Loucy (cell line): ENCODE measurements at regions not wholly inside any gene's neighbourhood (a gene's known extent, or its start where the extent isn't known, plus 50 kb on each side); places are given as distances from the start of the nearest gene placed in this dataset.

Experiments used
- H2AFZ ChIP-seq: fragments of 200-600 bp; sonication (generic); 2 replicates; pipeline ENCODE4 v1.6.0; 2016; ENCODE audit warnings: antibody characterized with exemption, mild to moderate bottlenecking, low read length, moderate library complexity
- H3F3A ChIP-seq: fragments of 200-600 bp; 2 replicates; pipeline ENCODE4 v1.6.0; 2016; ENCODE audit warnings: antibody characterized with exemption, low read depth, mild to moderate bottlenecking
- H3K27me3 ChIP-seq: fragments of 200-600 bp; sonication (generic); 2 replicates; pipeline ENCODE4 v1.6.1; 2014; ENCODE audit warnings: low read length, mild to moderate bottlenecking; ENCODE audit not compliant: insufficient read depth, poor library complexity, severe bottlenecking
- H3K36me3 ChIP-seq: fragments of 200-600 bp; sonication (generic); 2 replicates; pipeline ENCODE4 v1.6.1; 2016; ENCODE audit warnings: low read length; ENCODE audit not compliant: insufficient read depth
- H3K4me1 ChIP-seq: fragments of 200-600 bp; sonication (generic); 2 replicates; pipeline ENCODE4 v1.5.1; 2014; ENCODE audit warnings: low read length, mild to moderate bottlenecking; ENCODE audit not compliant: insufficient read depth, poor library complexity, severe bottlenecking
- H3K4me2 ChIP-seq: fragments of 200-600 bp; sonication (generic); 2 replicates; pipeline ENCODE4 v1.6.0; 2014; ENCODE audit warnings: antibody characterized with exemption, low read length, low read depth, mild to moderate bottlenecking; ENCODE audit not compliant: poor library complexity, severe bottlenecking
- H3K4me3 ChIP-seq: fragments of 200-600 bp; sonication (generic); 2 replicates; pipeline ENCODE4 v1.5.1; 2014; ENCODE audit warnings: low read length, mild to moderate bottlenecking, mixed read lengths; ENCODE audit not compliant: poor library complexity, severe bottlenecking
- H3K79me2 ChIP-seq: fragments of 200-600 bp; sonication (generic); 2 replicates; pipeline ENCODE4 v1.6.1; 2014; ENCODE audit warnings: low read length; ENCODE audit not compliant: insufficient read depth
- H3K9ac ChIP-seq: fragments of 200-600 bp; sonication (generic); 2 replicates; pipeline ENCODE4 v1.6.0; 2014; ENCODE audit warnings: mild to moderate bottlenecking, low read depth, low read length, moderate library complexity; ENCODE audit not compliant: poor library complexity, severe bottlenecking
- H3K9me2 ChIP-seq: fragments of 200-600 bp; sonication (generic); replicated peaks from 2 replicates; pipeline ENCODE4 v1.6.1; 2016; ENCODE audit warnings: low read depth, low read length, mixed read lengths
- H3K9me3 ChIP-seq: fragments of 200-600 bp; sonication (generic); 2 replicates; pipeline ENCODE4 v1.6.1; 2014; ENCODE audit warnings: mild to moderate bottlenecking, antibody characterized with exemption, low read length, low read depth; ENCODE audit not compliant: insufficient read depth
- H4K20me1 ChIP-seq: fragments of 200-600 bp; sonication (generic); 2 replicates; pipeline ENCODE4 v1.6.0; 2014; ENCODE audit warnings: antibody characterized with exemption, low read length, mild to moderate bottlenecking; ENCODE audit not compliant: insufficient read depth, poor library complexity, severe bottlenecking
- EZH2phosphoT487 ChIP-seq: fragments of 200-600 bp; IDR thresholded peaks from 2 replicates; pipeline ENCODE4 v1.6.1; 2018; ENCODE audit warnings: antibody characterized with exemption, mild to moderate bottlenecking, moderate library complexity, borderline replicate concordance
- TF ChIP-seq, protein P1 (sequence below): fragments of 200-600 bp; sonication (generic); conservative IDR thresholded peaks from 2 replicates; pipeline ENCODE4 v1.5.1; 2014; ENCODE audit warnings: mild to moderate bottlenecking, antibody characterized with exemption, low read length

DNA sequence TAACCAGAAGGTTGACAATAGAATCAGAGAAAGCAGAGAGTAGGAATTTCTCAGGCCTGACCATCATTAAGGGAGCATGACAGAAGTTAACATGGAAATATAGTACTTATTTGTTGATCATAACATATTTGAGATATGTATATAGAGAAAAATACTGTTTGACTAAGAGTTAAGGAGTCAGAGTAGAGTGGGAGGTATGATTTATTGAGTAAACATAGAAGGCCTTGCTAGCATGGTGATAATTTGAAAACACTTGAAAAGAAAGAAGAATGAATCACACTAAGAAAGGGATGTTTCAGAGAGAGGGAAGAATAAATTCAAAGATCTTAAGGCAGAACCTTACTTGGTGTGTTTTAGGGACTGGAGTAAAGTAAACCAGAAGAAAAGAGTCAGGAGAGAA is 437.2 kb upstream of the TECRL start:
- no peaks in the 10 kb centered on the region for H3K27me3 ChIP-seq
- no peaks in the 10 kb centered on the region for H3F3A ChIP-seq
- no peaks in the 10 kb centered on the region for H3K9me2 ChIP-seq
- TF ChIP-seq EZH2phosphoT487, result no peak
- TF ChIP-seq, protein P1, sequence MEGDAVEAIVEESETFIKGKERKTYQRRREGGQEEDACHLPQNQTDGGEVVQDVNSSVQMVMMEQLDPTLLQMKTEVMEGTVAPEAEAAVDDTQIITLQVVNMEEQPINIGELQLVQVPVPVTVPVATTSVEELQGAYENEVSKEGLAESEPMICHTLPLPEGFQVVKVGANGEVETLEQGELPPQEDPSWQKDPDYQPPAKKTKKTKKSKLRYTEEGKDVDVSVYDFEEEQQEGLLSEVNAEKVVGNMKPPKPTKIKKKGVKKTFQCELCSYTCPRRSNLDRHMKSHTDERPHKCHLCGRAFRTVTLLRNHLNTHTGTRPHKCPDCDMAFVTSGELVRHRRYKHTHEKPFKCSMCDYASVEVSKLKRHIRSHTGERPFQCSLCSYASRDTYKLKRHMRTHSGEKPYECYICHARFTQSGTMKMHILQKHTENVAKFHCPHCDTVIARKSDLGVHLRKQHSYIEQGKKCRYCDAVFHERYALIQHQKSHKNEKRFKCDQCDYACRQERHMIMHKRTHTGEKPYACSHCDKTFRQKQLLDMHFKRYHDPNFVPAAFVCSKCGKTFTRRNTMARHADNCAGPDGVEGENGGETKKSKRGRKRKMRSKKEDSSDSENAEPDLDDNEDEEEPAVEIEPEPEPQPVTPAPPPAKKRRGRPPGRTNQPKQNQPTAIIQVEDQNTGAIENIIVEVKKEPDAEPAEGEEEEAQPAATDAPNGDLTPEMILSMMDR, result no peak
- no peaks in the 10 kb centered on the region for H3K36me3 ChIP-seq
- peak overlapping the region; percentile 13; the same call in 1 of the 2 replicates for H2AFZ ChIP-seq
- H3K4me3 ChIP-seq, result no peak overlapping the region
- no peak overlapping the region for H3K9ac ChIP-seq
- no peak overlapping the region for H3K4me2 ChIP-seq
- H3K79me2 ChIP-seq, result no peaks in the 10 kb centered on the region
- no peaks in the 10 kb centered on the region for H4K20me1 ChIP-seq
- H3K9me3 ChIP-seq, result no peaks in the 10 kb centered on the region
- no peaks in the 10 kb centered on the region for H3K4me1 ChIP-seq

DNA sequence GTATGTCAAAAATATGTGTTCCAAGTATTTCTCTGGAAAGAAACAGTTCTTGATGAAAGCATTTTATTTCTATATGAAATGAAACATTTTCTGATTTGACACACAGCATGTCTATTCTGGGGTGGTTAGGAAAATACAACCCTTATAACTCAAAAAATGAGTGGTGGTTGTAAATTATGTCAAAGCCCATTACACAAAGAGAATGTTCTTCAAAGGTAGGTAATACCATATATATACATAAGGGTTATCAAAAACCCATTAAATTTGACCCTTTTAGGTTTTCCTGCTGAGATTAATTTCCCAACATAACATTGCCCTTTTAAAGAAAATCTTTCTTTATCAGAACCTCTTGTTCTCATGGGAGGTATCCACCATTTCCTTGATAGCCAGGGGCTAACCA is 420.5 kb upstream of the TECRL start:
- Histone ChIP-seq H3F3A (no peaks in the 10 kb centered on the region), H3K79me2 (no peaks in the 10 kb centered on the region), H3K9me3 (no peaks in the 10 kb centered on the region), H3K9me2 (no peaks in the 10 kb centered on the region), H3K9ac (no peak overlapping the region), H2AFZ (no peak overlapping the region), H3K36me3 (no peaks in the 10 kb centered on the region), H3K4me3 (no peak overlapping the region), H3K4me2 (no peak overlapping the region), H3K4me1 (peaks cover 3% of the 10 kb centered on the region), H4K20me1 (no peaks in the 10 kb centered on the region), H3K27me3 (no peaks in the 10 kb centered on the region)
- TF ChIP-seq, protein P1, result no peak
- no peak for TF ChIP-seq EZH2phosphoT487

- Histone ChIP-seq H4K20me1 (no peaks in the 10 kb centered on the region), H3K4me3 (no peak overlapping the region), H3K36me3 (no peaks in the 10 kb centered on the region), H3F3A (0 out of 2 replicates have a peak, but pooled peaks cover 3% of the 10 kb centered on the region), H3K27me3 (no peaks in the 10 kb centered on the region), H3K79me2 (no peaks in the 10 kb centered on the region), H3K9me3 (no peaks in the 10 kb centered on the region), H3K4me1 (peaks cover 29% of the 10 kb centered on the region), H2AFZ (no peak overlapping the region), H3K9me2 (no peaks in the 10 kb centered on the region), H3K4me2 (peak overlapping the region; percentile 44), H3K9ac (no peak overlapping the region)
- TF ChIP-seq, protein P1, result no peak
- TF ChIP-seq EZH2phosphoT487, result no peak
These were observed 415.3 kb upstream of the TECRL start for GRCh38 chr4:64824591-64824990.
